CD4-positive, alpha-beta T cell (primary cell): ENCODE measurements at regions not wholly inside any gene's neighbourhood (a gene's known extent, or its start where the extent isn't known, plus 50 kb on each side); places are given as distances from the start of the nearest gene placed in this dataset.

ENCODE experiments used
- ATAC-seq: fragments of 200-7000 bp; cut with Tn5 transposase; one replicate; pipeline ENCODE4 v1.10.0; 2022; ENCODE audit warnings: mild to moderate bottlenecking; ENCODE audit not compliant: poor library complexity
- CTCF ChIA-PET: fragments of 350-600 bp; sonication (Branson Sonifier 250); formaldehyde crosslinking; loops from one replicate; lab custom pipeline; 2021; ENCODE audit warnings: antibody characterized with exemption, inconsistent platforms; lab: Charles Lee
- POLR2A ChIA-PET: fragments of 350-600 bp; sonication (Branson Sonifier 250); formaldehyde crosslinking; loops from one replicate; lab custom pipeline; 2021; ENCODE audit warnings: antibody characterized with exemption, inconsistent platforms; lab: Charles Lee
- DNase-seq, 14 experiments: peaks; one replicate each; pipeline ENCODE4 v3.0.0-alpha.2; 2013 to 2020; ENCODE audit warnings: mixed read lengths in 2 of 14
- H3K27ac ChIP-seq, 2 donors: one replicate each; pipeline versions ENCODE4 v1.5.1 to v1.7.0; 2013; ENCODE audit warnings: low read length in 2 of 2, low read depth in 1 of 2, mild to moderate bottlenecking in 1 of 2
- H3K27me3 ChIP-seq, 2 experiments: 1 replicate in 1 of 2; 2 replicates in 1 of 2; pipeline versions ENCODE4 v1.6.1 to v1.7.0; 2013; ENCODE audit warnings: low read length in 2 of 2, control low read depth in 1 of 2, mild to moderate bottlenecking in 1 of 2, moderate library complexity in 1 of 2; ENCODE audit not compliant: insufficient read depth in 2 of 2, control insufficient read depth in 1 of 2
- H3K36me3 ChIP-seq: one replicate; pipeline ENCODE4 v1.6.1; 2013; ENCODE audit warnings: low read length, control low read depth; ENCODE audit not compliant: insufficient read depth
- H3K4me1 ChIP-seq: one replicate; pipeline ENCODE4 v1.6.1; 2013; ENCODE audit warnings: low read length, control low read depth; ENCODE audit not compliant: insufficient read depth
- H3K4me3 ChIP-seq: one replicate; pipeline ENCODE4 v1.5.1; 2013; ENCODE audit warnings: mild to moderate bottlenecking, low read length, moderate library complexity
- H3K9me3 ChIP-seq, 2 experiments: 1 replicate in 1 of 2; 2 replicates in 1 of 2; pipeline versions ENCODE4 v1.6.1 to v1.7.0; 2013; ENCODE audit warnings: low read length in 2 of 2, mild to moderate bottlenecking in 2 of 2, control low read depth in 1 of 2, moderate library complexity in 1 of 2; ENCODE audit not compliant: control insufficient read depth in 1 of 2, insufficient read depth in 1 of 2
- H3K27ac Mint-ChIP-seq: one replicate; pipeline ENCODE4 v1.8.0; 2020; ENCODE audit warnings: mixed read lengths
- H3K27me3 Mint-ChIP-seq: one replicate; pipeline ENCODE4 v1.8.0; 2021; ENCODE audit warnings: mixed read lengths
- H3K36me3 Mint-ChIP-seq: one replicate; pipeline ENCODE4 v1.8.0; 2021; ENCODE audit warnings: low read depth, mixed read lengths
- H3K4me1 Mint-ChIP-seq: one replicate; pipeline ENCODE4 v1.8.0; 2021; ENCODE audit warnings: low read depth, mixed read lengths
- H3K4me3 Mint-ChIP-seq: one replicate; pipeline ENCODE4 v1.8.0; 2020; ENCODE audit warnings: mild to moderate bottlenecking, mixed read lengths
- H3K9me3 Mint-ChIP-seq: one replicate; pipeline ENCODE4 v1.8.0; 2020; ENCODE audit warnings: mixed read lengths
- CTCF ChIP-seq: fragments of 200-600 bp; IDR thresholded peaks from one replicate; pipeline ENCODE4 v1.8.0; 2022; ENCODE audit warnings: antibody characterized with exemption, mild to moderate bottlenecking
- intact Hi-C, 2 experiments: fragments of 100-400 bp; cut with DNase I in 1 of 2; cut with micrococcal nuclease in 1 of 2; formaldehyde crosslinking; loops; one replicate each; pipeline versions ENCODE4 v1.15.1 to v1.9.0; 2023 to 2025; cut with DNase I, micrococcal nuclease

DNA sequence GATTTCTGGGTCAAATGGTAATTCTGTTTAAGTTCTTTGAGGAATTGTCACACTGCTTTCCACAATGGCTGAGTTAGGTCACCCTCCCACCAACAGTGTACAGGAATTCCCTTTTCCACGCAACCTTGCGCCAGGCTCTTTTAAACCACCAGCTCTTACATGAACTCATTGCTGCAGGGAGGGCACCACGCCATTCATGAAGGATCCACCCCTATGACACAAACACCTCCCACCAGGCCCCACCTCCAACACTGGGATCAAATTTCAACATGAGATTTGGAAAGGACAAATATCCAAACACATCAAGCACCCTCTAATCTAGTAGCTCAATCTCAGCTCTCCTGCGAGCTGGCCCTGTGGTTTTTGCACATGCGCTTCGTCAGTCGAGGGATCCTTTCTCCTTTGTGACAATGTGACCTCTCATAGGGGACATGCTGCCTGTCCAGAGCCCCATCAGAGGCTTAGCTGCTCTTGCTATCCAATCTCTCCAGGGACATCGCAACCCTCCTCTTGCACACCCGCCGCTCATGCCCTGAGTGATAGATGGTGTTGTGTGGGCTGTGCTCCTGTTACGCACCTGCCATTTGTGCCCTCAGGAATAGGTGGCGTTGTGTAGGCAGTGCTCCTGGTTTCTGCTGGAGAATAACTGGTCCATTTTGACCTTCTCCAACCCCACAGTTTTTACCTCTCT lies 328.0 kb downstream of the UQCRFS1 start:
- H3K4me3 Mint-ChIP-seq: no peak overlapping the region
- no peak for TF ChIP-seq CTCF
- H3K27me3 ChIP-seq: peaks cover 0 to 2% of the 10 kb centered on the region in 2 experiments
- DNase-seq (no peak), ATAC-seq (no peak)
- no peaks in the 10 kb centered on the region for H3K36me3 Mint-ChIP-seq
- peaks cover 0 to 17% of the 10 kb centered on the region in 2 experiments for H3K9me3 ChIP-seq
- H3K27ac ChIP-seq: no peak overlapping the region
- H3K4me1 Mint-ChIP-seq: no peaks in the 10 kb centered on the region
- no peaks in the 10 kb centered on the region for H3K9me3 Mint-ChIP-seq
- intact Hi-C loops: no loop called here
- CTCF ChIA-PET: no interaction called here
- no peaks in the 10 kb centered on the region for H3K4me1 ChIP-seq
- peaks cover 21% of the 10 kb centered on the region for H3K27me3 Mint-ChIP-seq
- H3K36me3 ChIP-seq: no peaks in the 10 kb centered on the region
- no peak overlapping the region for H3K27ac Mint-ChIP-seq
- no peak overlapping the region for H3K4me3 ChIP-seq
- POLR2A ChIA-PET: no interaction called here

- H3K36me3 ChIP-seq: no peaks in the 10 kb centered on the region
- H3K4me1 ChIP-seq: no peaks in the 10 kb centered on the region
- Mint-ChIP-seq H3K36me3 (no peaks in the 10 kb centered on the region), H3K27ac (no peak overlapping the region), H3K4me3 (no peak overlapping the region), H3K4me1 (no peaks in the 10 kb centered on the region), H3K27me3 (peaks cover 24% of the 10 kb centered on the region), H3K9me3 (no peaks in the 10 kb centered on the region)
- peaks cover 0 to under 1% of the 10 kb centered on the region in 2 experiments for H3K27me3 ChIP-seq
- ATAC-seq: no peak
- no peak for DNase-seq
- H3K9me3 ChIP-seq: peaks cover 0 to 8% of the 10 kb centered on the region in 2 experiments
- no peak for TF ChIP-seq CTCF
- POLR2A ChIA-PET: no interaction called here
- intact Hi-C loops: no loop called here
- no peak overlapping the region for H3K4me3 ChIP-seq
- H3K27ac ChIP-seq: no peak overlapping the region
- CTCF ChIA-PET: no interaction called here
Observed at GRCh38 chr19:28883241-28883693, 329.7 kb downstream of the UQCRFS1 start.

DNA sequence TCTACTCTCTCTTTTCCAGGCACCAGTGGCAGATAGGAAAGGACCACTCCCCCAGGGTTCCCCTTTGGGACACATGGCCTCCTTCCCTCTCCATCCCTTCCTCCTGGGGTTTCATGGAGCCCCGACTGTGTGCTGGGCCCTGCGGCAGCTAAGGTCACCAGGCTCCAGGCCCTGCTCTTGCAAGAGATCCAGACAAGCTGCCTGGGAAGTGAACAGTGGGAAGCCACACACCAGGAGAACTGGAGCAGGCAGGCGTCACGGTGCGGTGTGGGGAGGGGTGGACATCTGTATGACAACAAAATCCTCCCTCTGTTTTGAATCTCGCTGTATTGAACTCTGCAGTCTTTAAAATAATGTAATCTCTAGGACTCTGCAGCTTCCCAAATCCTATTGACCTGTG lies 330.1 kb downstream of the UQCRFS1 start:
- CTCF ChIA-PET: no interaction called here
- H3K27me3 Mint-ChIP-seq: peaks cover 24% of the 10 kb centered on the region

More for the DNA sequence above, 330.1 kb downstream of the UQCRFS1 start:
- intact Hi-C loops: no loop called here
- H3K27ac ChIP-seq: no peak overlapping the region
- H3K9me3 Mint-ChIP-seq: no peaks in the 10 kb centered on the region
- no peaks in the 10 kb centered on the region for H3K36me3 ChIP-seq
- no peaks in the 10 kb centered on the region for H3K4me1 ChIP-seq
- no peak overlapping the region for H3K27ac Mint-ChIP-seq
- H3K4me3 ChIP-seq: no peak overlapping the region
- peaks cover 0 to 5% of the 10 kb centered on the region in 2 experiments for H3K9me3 ChIP-seq
- no peak for DNase-seq
- POLR2A ChIA-PET: no interaction called here
- no peaks in the 10 kb centered on the region for H3K4me1 Mint-ChIP-seq
- no peak for ATAC-seq
- TF ChIP-seq CTCF: no peak
- H3K36me3 Mint-ChIP-seq: no peaks in the 10 kb centered on the region
- no peaks in the 10 kb centered on the region for H3K27me3 ChIP-seq
- no peak overlapping the region for H3K4me3 Mint-ChIP-seq
